SK-N-SH treated with all-trans-retinoic acid at 6 μM for 48 hours (cell line): ENCODE measurements at regions not wholly inside any gene's neighbourhood (a gene's known extent, or its start where the extent isn't known, plus 50 kb on each side); places are given as distances from the start of the nearest gene placed in this dataset.

Experiments used
- CSRNP3 ChIP-seq: fragments of 250-450 bp; sonication (Bioruptor Pico); IDR thresholded peaks from 2 replicates; pipeline ENCODE4 v1.5.1; 2021; ENCODE audit warnings: mild to moderate bottlenecking, moderate library complexity
- PPARA ChIP-seq: fragments of 250-450 bp; sonication (Bioruptor Pico); IDR thresholded peaks from 2 replicates; pipeline ENCODE4 v1.5.0; 2020; ENCODE audit warnings: mild to moderate bottlenecking, borderline replicate concordance
- SNAI2 ChIP-seq: fragments of 250-450 bp; sonication (Bioruptor Pico); IDR thresholded peaks from 2 replicates; pipeline ENCODE4 v1.5.0; 2020; ENCODE audit warnings: mild to moderate bottlenecking, moderate library complexity

DNA sequence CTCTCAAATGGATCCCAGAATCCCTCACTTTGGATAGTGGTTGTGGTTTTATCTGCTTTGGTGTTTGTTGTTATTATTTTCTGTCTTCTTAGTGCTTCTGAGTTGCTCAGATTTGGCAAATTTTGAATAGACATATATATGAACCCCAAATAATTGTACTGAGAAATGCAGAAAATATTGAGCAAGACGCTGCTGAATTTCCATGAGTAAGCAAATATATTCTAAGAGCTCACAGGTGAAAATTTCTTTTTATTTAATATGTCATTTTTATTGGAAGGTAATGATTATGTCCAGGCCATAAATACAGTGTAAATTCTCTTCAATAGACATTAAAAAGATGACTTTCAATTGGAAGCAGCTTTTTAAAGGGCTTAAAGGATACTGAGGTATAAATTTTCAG lies 152.1 kb downstream of the FAT3 start:
- no peak for TF ChIP-seq PPARA
- TF ChIP-seq SNAI2 (CRISPR knock-in tag) = no peak
- TF ChIP-seq CSRNP3 (CRISPR knock-in tag) = no peak
